Caco-2 (cell line): ENCODE measurements at regions not wholly inside any gene's neighbourhood (a gene's known extent, or its start where the extent isn't known, plus 50 kb on each side); places are given as distances from the start of the nearest gene placed in this dataset.
"Not testable (repeated sequence)": the region's sequence is repeated elsewhere in the genome, so short reads cannot be mapped to it uniquely, and the experiment has no call there.

Experiments
- BruUV-seq: library from RNA; stranded (reverse); fragments of 400-500 nt; replicated peaks from 2 replicates; lab custom pipeline; 2021; lab: Mats Ljungman, UMichigan
- CTCF ChIA-PET: fragments of 300-600 bp; sonication (Branson Sonifier 250); formaldehyde crosslinking; loops from one replicate; lab custom pipeline; 2022; ENCODE audit warnings: antibody characterized with exemption; lab: Charles Lee
- POLR2A ChIA-PET: fragments of 300-600 bp; sonication (Branson Sonifier 250); formaldehyde crosslinking; loops from one replicate; lab custom pipeline; 2022; ENCODE audit warnings: antibody characterized with exemption; lab: Charles Lee
- DNase-seq, 2 experiments: peaks; one replicate each; pipeline versions ENCODE4 v3.0.0 to v3.0.0-alpha.2; 2020 to 2022
- H3K27me3 ChIP-seq: replicated peaks from 2 replicates; pipeline ENCODE4 v1.6.0; 2011; ENCODE audit warnings: low read length; ENCODE audit not compliant: control insufficient read depth, insufficient read depth
- H3K36me3 ChIP-seq: 2 replicates; pipeline ENCODE4 v1.5.1; 2011; ENCODE audit warnings: low read length; ENCODE audit not compliant: control insufficient read depth, insufficient read depth
- H3K4me1 ChIP-seq: fragments of 250-450 bp; sonication (Bioruptor Pico); 2 replicates; pipeline ENCODE4 v1.5.1; 2020; ENCODE audit warnings: mild to moderate bottlenecking
- H3K4me3 ChIP-seq: 2 replicates; pipeline ENCODE4 v1.5.1; 2011; ENCODE audit warnings: low read depth, mild to moderate bottlenecking, control low read depth, low read length
- H3K9me3 ChIP-seq: fragments of 250-450 bp; sonication (Bioruptor Pico); 2 replicates; pipeline ENCODE4 v1.5.1; 2020; ENCODE audit warnings: mild to moderate bottlenecking, moderate library complexity
- H3K27ac Mint-ChIP-seq: one replicate; pipeline ENCODE4 v1.8.0; 2022; ENCODE audit warnings: mixed read lengths; ENCODE audit not compliant: unreplicated experiment
- H3K27me3 Mint-ChIP-seq: one replicate; pipeline ENCODE4 v1.8.0; 2022; ENCODE audit warnings: mixed read lengths; ENCODE audit not compliant: insufficient read depth, unreplicated experiment
- H3K36me3 Mint-ChIP-seq: one replicate; pipeline ENCODE4 v1.8.0; 2022; ENCODE audit warnings: mild to moderate bottlenecking, mixed read lengths; ENCODE audit not compliant: insufficient read depth, unreplicated experiment
- H3K4me1 Mint-ChIP-seq: one replicate; pipeline ENCODE4 v1.8.0; 2022; ENCODE audit warnings: low read depth, mixed read lengths; ENCODE audit not compliant: unreplicated experiment
- H3K4me3 Mint-ChIP-seq: one replicate; pipeline ENCODE4 v1.8.0; 2022; ENCODE audit warnings: mild to moderate bottlenecking, moderate library complexity, mixed read lengths; ENCODE audit not compliant: unreplicated experiment
- H3K9me3 Mint-ChIP-seq: one replicate; pipeline ENCODE4 v1.8.0; 2022; ENCODE audit warnings: mixed read lengths; ENCODE audit not compliant: unreplicated experiment
- intact Hi-C: fragments of 100-400 bp; cut with micrococcal nuclease; formaldehyde crosslinking; loops from one replicate; pipeline ENCODE4 v1.10.0; 2022; ENCODE audit not compliant: unreplicated experiment

DNA sequence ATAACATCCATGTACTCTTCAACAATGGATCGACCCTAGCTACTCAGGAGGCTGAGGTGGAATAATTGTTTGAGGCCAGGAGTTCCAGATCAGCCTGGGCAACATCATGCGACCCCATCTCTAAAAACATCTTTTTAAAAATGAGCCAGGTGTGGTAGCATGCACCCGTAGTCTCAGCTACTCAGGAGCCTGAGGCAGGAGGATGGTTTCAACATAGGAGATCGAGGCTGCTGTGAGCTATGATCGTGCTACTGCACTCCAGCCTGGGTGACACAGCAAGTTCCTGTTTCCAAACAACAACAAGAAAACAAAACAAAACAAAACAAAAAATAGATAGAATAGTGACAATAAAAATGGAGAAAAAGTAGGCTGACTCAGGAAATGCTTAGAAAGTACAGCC is 138.3 kb downstream of the POTEM start:
- intact Hi-C loops, H3K36me3 ChIP-seq, POLR2A ChIA-PET, H3K36me3 Mint-ChIP-seq, H3K27ac Mint-ChIP-seq, H3K4me1 Mint-ChIP-seq, H3K9me3 ChIP-seq, CTCF ChIA-PET, H3K4me3 ChIP-seq, H3K4me1 ChIP-seq, H3K27me3 ChIP-seq, BruUV-seq, DNase-seq, H3K4me3 Mint-ChIP-seq, H3K9me3 Mint-ChIP-seq, H3K27me3 Mint-ChIP-seq: not testable (repeated sequence)

DNA sequence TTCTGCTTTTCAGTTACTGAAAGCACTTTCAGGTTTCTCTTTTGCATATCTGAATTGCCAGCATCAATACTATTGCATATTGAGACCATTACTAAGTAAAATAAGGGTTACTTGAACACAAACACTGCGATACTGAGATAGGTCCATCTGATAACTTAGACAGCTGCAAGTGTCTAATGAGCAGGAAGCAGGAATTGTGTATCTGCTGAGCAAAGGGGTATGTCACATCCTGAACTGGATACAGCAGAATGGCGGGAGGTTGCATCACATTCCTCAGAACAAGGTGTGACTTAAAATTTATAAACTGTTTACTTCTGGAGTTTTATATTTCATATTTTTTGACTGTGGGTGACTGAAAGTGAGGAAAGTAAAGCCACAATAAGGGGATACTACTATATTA is 142.7 kb downstream of the POTEM start:
- H3K27ac Mint-ChIP-seq, H3K4me3 Mint-ChIP-seq, CTCF ChIA-PET, H3K4me1 ChIP-seq, intact Hi-C loops, H3K36me3 Mint-ChIP-seq, H3K27me3 ChIP-seq, H3K4me1 Mint-ChIP-seq, H3K9me3 ChIP-seq, BruUV-seq, H3K9me3 Mint-ChIP-seq, H3K4me3 ChIP-seq, H3K27me3 Mint-ChIP-seq, POLR2A ChIA-PET, DNase-seq, H3K36me3 ChIP-seq: not testable (repeated sequence)

DNA sequence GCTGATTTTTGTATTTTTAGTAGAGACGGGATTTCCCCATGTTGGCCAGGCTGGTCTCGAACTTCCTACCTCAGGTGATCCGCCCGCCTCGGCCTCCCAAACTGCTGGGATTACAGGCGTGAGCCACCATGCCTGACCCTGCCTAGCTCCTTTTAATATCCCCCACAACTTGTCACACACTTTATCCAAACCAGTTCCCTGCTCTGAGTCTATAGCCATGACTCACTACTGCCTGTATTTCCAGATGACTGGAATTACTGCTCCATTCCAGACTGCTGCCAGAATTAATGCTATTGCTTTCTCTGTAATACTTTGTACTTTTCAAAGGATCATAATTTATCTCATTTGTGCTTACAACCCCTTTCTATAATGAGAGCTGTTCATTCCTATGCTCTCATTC is 153.1 kb downstream of the POTEM start:
- DNase-seq, BruUV-seq, CTCF ChIA-PET, H3K4me3 Mint-ChIP-seq, H3K27me3 Mint-ChIP-seq, H3K9me3 ChIP-seq, H3K9me3 Mint-ChIP-seq, H3K36me3 ChIP-seq, H3K27ac Mint-ChIP-seq, H3K4me3 ChIP-seq, H3K4me1 ChIP-seq, H3K36me3 Mint-ChIP-seq, H3K4me1 Mint-ChIP-seq, POLR2A ChIA-PET, H3K27me3 ChIP-seq, intact Hi-C loops: not testable (repeated sequence)

DNA sequence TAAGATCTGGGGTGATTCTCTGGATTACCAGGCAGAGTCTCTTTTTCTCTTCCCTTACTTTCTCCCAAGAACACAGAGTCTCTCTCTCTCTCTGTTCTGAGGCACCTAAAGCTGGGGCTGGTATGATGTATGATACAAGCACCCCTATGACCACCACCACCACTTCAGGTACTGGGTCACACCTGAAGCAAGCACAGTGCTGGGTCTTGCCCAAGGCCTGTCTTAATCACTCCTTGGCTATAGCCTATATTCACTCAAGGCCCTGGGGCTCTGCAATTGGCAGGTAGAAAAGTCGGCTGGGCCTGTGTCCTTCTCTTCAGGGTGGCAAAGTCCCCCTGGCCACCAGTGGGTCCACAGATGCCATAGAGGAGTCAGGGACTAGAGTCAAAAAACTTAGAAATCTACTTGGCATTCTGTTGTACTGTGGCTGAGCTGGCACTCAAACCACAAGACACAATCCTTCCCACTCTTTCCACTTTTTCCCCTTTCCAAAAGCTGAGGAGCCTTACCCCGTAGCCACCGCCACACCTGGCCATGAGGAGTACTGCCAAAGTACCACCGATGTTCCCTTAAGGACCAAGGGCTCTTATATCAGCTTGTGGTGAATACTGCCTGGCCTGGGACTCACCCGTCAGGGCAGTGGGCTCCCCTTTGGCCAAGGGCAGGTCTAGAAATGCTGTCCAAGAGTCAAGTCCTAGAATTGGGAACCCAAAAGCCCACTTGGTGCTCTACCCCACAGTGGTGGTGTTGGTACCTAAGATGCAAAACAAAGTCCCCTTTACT is 159.2 kb downstream of the POTEM start:
- BruUV-seq, H3K9me3 ChIP-seq, H3K27ac Mint-ChIP-seq, intact Hi-C loops, H3K36me3 ChIP-seq, H3K9me3 Mint-ChIP-seq, H3K4me3 ChIP-seq, H3K36me3 Mint-ChIP-seq, POLR2A ChIA-PET, H3K4me1 Mint-ChIP-seq, CTCF ChIA-PET, H3K4me3 Mint-ChIP-seq, H3K27me3 ChIP-seq, H3K4me1 ChIP-seq, H3K27me3 Mint-ChIP-seq: not testable (repeated sequence)
- peak in 1 of 2 experiments; percentile 24 for DNase-seq

DNA sequence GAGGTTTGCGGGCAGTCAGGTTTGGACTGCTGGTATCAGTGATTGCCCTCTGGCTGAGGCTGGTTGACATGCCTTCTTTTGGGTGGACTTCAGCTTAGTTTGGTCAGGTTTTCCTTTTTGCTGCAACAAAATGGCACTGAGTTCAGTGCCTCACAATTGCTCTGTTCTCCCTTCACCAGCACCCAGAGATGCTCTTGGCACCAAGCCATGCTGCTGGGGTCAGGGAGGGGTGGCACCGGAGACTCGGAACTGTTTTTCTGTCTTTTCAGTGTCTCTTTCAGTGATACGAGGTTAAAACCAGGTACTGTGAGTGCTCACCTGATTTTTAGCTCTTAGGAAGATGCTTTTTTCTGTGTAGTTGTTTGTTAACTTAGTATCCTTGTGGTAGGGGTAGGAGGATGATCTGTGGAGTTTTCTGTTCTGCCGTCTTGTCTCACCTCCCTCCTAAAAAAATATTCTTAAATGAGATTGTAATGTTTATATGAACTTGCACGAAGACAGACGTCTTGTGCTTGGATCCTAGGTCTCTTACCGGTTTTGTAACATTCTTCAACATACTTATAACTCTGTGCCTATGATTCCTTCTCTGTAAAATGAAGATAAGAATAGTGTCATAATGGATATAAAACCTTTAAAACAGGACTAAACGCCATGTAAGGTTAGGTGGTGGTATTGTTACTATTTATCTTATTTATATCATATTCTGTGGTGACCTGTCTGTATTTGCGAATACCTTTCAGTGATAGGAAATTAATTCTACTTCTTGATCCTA is 160.6 kb downstream of the POTEM start:
- H3K4me3 Mint-ChIP-seq, intact Hi-C loops, DNase-seq, H3K27me3 ChIP-seq, H3K36me3 ChIP-seq, POLR2A ChIA-PET, H3K36me3 Mint-ChIP-seq, H3K4me1 ChIP-seq, H3K4me1 Mint-ChIP-seq, CTCF ChIA-PET, H3K27ac Mint-ChIP-seq, BruUV-seq, H3K27me3 Mint-ChIP-seq, H3K4me3 ChIP-seq, H3K9me3 ChIP-seq, H3K9me3 Mint-ChIP-seq: not testable (repeated sequence)

DNA sequence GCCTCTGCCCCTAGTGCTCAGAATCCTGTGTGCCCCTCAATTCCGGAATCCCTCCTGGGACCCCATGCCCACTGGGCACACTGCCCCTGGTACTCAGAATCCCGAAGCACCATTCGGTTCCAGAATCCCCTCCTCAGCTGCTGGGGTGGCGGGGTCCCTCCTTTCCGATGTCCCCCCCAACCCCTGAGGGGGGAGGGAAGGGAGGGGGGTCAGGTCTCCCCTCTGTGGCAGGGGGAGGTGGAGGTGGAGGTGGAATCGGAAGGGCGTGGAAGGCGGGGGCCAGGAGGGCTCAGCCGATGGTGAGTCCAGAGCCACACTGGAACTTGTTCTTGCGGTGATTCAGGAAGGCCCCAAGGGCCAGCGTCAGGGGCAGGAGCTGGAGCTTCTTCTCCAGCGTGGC is 164.3 kb downstream of the POTEM start:
- H3K4me3 ChIP-seq, H3K9me3 Mint-ChIP-seq, H3K4me1 ChIP-seq, DNase-seq, POLR2A ChIA-PET, intact Hi-C loops, H3K4me1 Mint-ChIP-seq, H3K27me3 ChIP-seq, H3K4me3 Mint-ChIP-seq, BruUV-seq, H3K9me3 ChIP-seq, H3K27me3 Mint-ChIP-seq, H3K27ac Mint-ChIP-seq, H3K36me3 ChIP-seq, CTCF ChIA-PET, H3K36me3 Mint-ChIP-seq: not testable (repeated sequence)
